Left lobe of liver (tissue), 2 donors: ENCODE measurements at regions not wholly inside any gene's neighbourhood (a gene's known extent, or its start where the extent isn't known, plus 50 kb on each side); places are given as distances from the start of the nearest gene placed in this dataset.

Experiments
- ATAC-seq: fragments of 200-7000 bp; cut with Tn5 transposase; one replicate; pipeline ENCODE4 v1.9.1; 2020; ENCODE audit warnings: mild to moderate bottlenecking, moderate library complexity
- DNase-seq: peaks from one replicate; pipeline ENCODE4 v3.0.0-alpha.2; 2020; ENCODE audit warnings: low spot score
- donor health status: DM: no; HTN: no; CAD: no; lungs with moderate emphysema.
- donor health status: DM: no; HTN: yes; CAD: no.

DNA sequence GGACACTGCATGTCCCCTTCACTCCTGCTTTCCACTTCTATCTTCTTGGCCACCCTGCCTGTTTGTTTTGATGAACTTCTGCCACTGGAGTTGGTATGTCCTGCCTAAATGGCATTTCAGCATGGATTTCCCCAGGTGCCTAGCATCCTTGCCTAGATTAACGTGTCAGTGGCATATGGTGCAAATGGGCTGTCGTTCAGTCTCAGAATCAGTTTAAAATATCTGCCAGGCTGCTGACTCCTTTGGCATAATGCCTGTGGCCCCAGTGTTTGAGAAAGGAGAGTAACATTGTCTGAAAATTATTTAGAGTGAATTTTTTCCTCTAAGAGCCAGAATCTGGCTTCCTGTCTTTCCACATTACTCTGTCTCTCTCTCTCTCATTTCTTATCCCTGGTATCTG lies 64.9 kb upstream of the BARHL2 start:
- ATAC-seq: peak; percentile 27
- no peak for DNase-seq

- ATAC-seq: peak; percentile 83
- peak; percentile 68 for DNase-seq
Observed at GRCh38 chr1:90781534-90781933, 64.4 kb upstream of the BARHL2 start.

- ATAC-seq (no peak), DNase-seq (no peak)
Observed at GRCh38 chr1:90780981-90781380, 63.9 kb upstream of the BARHL2 start.

- peak; percentile 74 for ATAC-seq
- peak; percentile 51 for DNase-seq
Observed at GRCh38 chr1:90779573-90779972, 62.5 kb upstream of the BARHL2 start.

GRCh38 chr1:90778486-90778885 lies 61.4 kb upstream of the BARHL2 start:
- DNase-seq (no peak), ATAC-seq (no peak)

DNA sequence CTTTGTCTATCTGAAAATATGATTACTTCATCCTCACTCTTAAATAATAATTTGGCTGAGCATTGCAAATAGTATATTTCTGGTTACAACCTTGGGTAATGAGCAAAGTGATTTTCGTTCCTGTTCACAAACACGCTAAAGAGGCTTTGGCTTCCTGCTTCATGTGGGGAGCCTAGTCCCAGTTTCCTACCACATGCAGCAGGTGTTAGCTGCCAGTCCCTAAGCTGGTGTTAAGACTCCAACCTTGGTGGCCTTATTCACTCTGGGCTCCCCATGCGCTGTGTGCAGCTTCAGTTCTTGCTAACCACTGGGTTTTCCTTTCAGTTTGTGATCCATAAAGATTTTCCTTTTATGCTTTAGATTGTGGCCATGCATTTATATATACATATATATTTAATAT lies 56.7 kb upstream of the BARHL2 start:
- DNase-seq: no peak
- no peak for ATAC-seq

DNA sequence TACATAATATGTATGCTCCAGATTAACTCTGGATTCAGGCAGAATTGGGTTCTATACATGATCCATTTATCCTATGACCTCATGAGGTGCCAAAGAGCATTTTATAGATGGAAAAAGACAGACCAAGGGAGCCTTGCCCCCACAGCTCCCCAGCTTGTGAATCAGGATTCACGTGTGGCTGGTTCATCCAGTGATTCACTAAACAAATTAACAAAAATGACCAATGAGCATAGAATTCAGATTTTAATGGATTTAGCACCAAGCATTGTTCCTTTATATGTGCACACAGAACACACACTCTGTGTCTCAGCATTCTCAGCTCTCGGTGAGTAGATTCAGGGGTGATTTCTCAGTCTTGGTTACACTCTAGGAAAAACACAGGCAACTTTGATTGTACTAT lies 51.7 kb upstream of the BARHL2 start:
- DNase-seq (no peak), ATAC-seq (no peak)

- DNase-seq (no peak), ATAC-seq (no peak)
Observed at GRCh38 chr1:90768098-90768497, 51.0 kb upstream of the BARHL2 start.
